ENCODE measurements at regions not wholly inside any gene's neighbourhood (a gene's known extent, or its start where the extent isn't known, plus 50 kb on each side); places are given as distances from the start of the nearest gene placed in this dataset.

DNA sequence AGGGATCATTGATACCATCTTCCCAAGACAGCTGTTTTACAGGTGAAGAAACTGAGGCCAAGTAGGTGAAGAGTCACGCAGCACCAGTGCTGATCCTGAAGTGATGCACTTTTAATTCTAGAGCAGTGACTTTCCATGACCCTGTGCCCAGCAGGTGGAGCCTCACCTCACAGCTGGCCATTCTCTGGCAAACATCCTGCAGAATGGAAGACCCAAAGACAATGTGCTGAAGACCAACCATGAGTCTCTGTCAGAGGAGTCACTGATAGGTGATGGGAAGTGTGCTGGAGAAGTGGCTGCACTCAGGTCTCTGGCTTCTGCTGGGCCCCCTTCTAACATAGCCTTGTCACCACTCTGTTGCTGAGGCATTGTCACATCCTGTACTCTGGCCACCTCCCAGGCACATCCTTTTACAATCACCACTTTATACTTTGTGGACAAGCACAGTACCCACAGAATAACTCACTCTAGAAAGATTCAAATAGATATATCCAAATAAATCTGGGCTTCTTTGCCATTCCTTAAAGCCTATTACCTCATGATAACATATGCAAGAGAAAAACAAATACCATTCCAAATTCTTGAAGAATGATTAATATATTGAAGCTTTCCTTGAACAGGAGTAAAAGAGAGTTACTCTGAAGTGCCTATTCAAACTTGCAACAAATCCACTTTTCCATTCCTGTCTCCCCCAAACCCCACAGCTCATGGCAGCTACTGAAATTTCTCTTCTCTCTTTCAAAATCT lies 64.1 kb upstream of the SCOC start:
- TF ChIP-seq CTCF (IDR thresholded peaks at IDR 0.05) (no peak), POLR2A (IDR thresholded peaks at IDR 0.05) (no peak)
